Stimulated activated CD8-positive, alpha-beta memory T cell treated with anti-CD3 and anti-CD28 coated beads, Interleukin-4, amount 100 ng/mL, for 48 hours (primary cell): ENCODE measurements at regions not wholly inside any gene's neighbourhood (a gene's known extent, or its start where the extent isn't known, plus 50 kb on each side); places are given as distances from the start of the nearest gene placed in this dataset.

ENCODE experiments used
- DNase-seq: peaks from one replicate; pipeline ENCODE4 v3.0.0-alpha.2; 2020

DNA sequence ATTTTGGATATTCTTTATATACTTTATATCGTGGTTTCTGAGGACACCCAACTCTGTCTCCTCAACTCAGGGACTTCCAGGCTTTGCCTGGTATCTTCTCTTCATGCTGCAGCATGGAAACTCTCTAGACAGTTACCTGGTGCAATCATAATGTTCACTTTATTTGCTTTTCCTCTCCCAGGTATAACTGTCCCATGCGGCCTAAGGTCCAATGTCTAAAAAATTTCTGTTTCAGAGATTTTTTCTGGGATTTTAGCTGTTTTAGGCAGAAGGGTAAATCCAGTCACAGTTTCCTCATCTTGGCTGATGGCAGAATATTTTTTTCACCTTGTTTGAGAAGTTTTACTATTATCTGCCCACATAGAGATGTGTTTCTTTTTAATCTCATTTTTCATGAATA, 139.9 kb upstream of the KCNMB2 start:
- DNase-seq = no peak

DNA sequence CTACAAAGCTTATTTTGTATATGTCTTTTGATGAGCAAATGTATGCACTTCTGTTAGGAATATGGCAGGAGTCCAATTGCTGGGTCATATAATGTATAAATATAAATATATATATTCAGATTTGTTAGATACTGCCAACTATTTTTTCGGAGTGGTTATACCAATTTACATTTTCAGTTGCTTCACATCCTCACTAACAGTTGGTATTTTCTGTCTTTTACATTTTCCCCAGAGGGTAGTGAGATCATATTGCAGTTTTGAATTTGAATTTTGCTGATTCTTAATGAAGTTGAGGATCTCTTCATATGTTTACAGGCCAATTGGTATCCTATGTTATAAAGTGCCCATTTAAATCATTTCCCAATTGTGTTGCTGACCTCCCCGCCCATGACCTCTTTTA, 139.0 kb upstream of the KCNMB2 start:
- no peak for DNase-seq

DNA sequence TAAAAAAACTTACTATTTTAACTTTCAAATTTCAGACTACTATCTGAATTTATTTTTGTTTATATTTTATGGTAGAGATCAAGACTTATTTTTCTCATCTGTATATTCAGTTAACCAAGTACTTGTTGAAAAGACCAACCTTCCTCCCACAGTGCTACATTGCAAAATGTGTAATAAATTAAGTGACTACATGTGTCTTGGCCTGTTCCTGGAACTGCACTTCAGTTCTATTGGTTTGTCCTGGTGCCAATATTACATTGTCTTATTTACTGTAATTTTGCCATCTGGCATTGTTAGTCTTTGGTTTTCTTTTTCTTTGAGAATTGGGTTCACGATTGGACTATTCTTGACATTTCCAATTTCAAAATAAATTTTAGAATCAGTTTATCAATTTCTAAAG, 138.4 kb upstream of the KCNMB2 start:
- no peak for DNase-seq

DNA sequence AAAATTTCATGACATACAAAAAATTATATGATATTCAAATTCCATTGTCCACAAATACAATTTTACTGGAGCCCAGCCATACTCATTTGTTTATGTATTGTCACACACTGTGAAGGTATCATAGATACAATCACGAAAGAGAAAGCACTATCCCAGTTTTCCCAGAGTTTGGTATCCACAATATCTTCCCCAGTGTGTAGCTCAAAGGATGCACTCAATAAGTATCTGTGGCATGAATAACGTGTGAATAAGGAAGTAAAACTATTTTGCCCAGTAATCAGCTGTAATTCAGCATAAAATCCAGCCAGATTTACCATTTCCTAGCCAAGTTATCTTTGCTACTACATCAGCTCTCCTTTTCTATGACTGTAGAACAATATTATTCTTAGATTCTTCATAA, 131.3 kb upstream of the KCNMB2 start:
- no peak for DNase-seq

DNA sequence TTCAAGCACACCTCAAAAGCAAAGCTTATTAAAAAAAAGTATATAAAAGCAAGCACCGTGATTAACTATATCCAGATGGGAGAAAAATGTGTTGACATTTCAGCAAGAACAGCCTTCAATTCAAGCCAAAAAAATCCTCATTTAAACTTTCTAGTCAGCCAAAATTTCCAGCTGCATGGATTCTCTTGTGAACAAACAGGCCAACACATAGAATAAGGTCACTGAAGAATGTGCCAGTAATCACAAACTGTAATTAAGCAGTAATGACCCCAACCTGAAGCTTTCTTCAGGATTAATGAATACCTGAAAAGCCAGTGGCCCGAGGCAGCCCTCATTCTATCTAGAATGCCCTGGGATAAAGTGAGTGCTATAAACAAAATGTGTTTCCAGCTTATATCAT, 130.7 kb upstream of the KCNMB2 start:
- no peak for DNase-seq

DNA sequence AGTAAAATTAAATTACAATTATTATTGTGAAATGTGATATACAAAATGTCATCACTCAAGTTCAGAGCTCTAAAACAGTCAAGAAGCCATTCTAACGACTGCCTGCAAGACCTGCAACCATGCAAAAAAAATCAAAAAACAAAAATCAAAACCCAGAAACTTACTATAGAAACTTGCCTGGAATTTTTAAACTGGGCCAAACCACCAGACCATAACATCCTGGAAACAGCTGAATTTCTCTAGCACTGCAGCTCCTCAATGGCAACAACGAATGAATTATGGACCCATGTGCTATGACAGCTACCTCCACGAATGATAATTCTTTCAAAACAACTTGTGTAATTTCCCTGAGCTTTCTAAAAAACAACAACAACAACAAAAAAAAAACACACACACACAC, 130.0 kb upstream of the KCNMB2 start:
- DNase-seq = no peak

DNA sequence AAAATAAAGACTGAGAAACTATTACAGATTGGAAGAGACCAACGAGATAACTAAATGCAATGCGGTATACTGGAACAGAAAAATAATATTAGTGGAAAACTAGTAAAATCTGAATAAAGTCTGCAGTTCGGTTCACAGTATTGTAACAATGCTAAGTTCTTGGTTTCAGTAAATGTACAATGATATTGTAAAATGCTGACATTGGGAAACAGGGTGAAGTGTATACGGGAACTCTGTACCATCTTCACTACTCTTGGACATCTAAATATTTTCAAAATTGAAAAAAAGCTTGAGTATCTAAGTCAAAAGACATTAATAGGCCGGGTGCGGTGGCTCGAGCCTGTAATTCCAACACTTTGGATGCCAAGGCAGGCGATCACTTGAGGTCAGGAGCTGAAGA, 120.9 kb upstream of the KCNMB2 start:
- no peak for DNase-seq

DNA sequence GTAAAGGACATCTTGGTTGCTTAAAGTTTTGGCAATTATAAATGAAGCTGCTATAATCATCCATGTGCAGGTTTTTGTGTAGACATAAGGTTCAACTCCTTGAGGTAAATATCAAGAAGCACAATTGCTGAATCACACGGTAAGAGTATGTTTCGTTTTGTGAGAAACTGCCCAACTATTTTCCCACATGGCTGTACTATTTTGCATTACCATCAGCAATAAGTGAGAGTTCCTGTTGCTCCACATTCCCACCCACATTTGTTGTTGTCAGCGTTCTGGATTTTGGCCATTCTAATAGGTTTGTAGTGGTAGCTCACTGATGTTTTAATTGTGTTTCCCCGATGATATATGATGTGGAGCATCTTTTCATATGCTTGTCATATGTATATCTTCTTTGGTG, 118.5 kb upstream of the KCNMB2 start:
- no peak for DNase-seq

DNA sequence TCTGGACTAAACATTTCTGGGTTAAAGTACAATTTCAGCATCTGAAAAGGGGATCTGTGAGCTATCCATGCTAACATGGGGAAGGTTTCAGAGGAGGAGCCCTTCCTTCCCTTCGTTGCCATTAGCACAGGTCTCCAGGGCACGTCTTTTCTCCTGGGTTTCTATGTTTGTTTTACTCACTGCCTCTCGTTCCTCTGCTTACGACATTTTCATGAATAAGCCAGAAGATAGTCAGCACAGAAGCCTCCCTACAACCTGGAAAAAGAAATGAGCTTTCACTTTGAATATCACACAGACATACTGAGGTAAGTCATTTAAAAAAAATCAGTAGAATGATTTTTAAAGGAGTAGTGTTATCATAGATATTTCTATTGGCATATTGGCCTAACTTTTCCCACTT, 117.2 kb upstream of the KCNMB2 start:
- no peak for DNase-seq

DNA sequence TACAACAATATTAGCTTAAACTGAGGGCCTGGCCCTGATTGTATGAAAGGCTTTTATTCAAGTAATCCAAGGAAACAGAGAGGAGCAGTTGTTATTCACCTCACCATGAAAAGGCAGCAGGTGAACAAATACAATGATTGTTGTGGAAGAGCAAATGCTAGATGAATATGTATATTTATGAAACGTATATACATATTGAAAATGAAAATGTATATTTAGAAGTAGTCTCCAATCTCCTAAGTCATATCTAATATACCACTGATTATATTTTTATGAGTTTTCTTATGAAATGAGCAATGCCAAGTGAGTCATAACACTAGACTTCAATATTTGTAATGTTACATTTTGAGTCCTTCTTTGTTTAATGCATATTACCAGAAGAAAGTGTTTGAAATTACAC, 116.2 kb upstream of the KCNMB2 start:
- no peak for DNase-seq

DNA sequence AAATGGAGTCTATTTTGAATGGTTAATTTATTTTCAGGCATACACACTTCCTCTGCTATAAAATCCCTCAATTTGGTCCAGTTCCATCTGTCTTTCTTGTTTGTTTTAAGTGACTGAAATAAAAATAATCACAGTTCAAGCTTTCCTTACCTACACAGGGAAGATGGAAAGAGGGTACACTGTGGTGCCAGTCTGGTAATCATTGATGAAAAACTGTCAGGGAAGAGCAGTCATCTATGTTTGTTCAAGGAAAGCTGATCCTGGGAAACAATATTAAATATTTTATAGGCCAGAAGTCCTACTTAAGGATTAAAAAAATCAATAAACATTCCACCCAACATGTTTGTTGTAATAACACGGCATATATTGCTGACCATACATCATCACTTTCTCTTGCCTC, 115.2 kb upstream of the KCNMB2 start:
- DNase-seq = no peak

DNA sequence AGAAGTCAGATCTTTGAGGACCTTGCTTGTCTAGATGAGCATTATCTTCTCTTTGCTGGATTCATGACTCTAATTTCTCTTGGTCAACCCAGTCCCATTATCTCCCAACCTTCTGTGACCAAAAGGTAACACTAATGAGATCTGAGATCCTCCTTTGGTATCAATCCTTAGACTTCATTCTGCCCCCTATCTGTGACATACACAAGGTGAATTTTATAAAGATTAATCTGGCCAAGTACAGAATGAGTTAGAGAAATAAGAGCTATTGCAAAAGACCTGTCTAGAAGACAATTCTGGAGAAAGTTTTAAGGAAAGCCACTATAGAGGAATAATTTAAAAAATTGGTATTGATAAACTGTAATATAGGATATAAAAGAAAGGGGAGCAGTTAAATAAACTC, 113.8 kb upstream of the KCNMB2 start:
- no peak for DNase-seq

DNA sequence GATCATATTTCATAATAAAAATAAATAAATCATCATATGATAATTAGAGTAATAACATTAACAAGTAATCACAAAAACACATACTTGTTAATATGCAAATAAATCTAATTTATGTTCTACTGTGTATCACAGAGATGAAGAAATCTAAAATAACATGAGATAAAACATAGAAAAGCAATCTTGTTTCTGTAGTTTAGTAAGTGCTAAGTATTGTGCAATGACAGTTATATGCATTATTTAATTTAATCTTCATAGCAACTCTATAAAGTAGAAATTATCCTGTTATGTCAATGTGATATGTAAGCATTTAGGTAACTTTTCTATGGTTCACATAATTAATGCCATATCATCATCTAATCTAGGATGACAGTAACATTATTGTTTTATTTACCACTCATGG, 108.2 kb upstream of the KCNMB2 start:
- no peak for DNase-seq

DNA sequence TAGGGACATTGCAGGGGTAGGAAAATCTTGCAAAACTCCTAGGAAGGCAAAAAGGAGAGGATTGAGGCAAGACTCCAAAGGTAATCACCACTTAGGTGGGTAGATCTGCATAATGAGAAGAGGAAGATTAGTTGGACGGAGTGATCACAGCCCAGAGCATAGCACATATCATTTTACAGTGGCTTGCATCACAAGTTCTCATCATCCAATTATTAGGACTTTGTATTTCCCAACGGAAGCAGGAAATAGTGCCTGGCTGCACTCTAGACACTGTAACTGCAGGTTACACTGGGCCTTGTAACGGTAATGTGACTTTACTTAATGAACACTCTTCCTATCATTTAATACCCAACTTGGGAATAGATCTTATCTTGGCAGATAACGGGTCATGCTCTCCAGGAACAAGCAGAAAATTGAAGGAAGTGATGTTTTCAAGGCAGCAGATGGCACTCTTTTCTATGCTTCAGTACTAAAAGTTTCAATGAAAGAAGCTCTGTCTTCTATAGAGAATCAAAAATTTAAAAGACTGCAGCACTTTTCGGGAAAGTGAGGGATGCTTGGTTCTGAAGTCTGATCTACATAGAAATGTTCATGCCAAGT, 101.9 kb upstream of the KCNMB2 start:
- no peak for DNase-seq

DNA sequence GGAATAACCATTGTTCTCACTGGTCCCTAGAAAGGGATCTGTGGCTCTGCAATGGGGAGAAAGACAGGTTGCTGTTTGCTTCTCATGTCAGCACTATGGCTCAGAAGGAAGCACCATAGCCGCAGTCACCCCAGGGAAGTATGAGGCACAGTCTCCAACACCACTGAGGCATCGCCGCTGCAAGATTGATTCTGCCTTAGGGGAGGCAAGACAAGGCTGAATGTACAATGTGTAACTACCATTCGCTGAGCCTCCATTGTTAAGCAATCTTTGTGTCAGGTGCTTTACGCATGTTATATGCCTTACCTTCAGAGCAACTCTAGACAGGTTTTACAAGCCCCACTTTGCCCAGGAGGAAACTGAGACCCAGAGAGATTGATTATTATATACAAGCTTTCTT, 100.7 kb upstream of the KCNMB2 start:
- no peak for DNase-seq

DNA sequence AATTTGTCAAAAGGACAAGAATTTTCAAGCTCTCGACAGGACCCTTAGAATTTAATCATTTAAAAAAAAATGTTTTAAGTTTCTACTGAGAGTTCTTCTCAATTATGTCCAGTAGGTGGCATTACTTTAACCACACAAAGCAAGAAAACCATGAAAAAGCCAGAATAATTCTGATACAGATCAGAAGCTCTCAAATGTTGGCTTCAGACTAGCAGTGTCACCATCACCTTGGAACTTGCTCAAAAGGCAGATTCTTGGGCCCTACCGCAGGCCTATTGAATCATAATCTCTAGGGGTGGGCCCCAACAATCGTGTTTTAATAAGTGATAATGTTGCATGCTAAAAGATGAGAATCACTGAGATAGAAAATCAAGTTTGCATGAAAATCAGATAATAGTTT, 99.5 kb upstream of the KCNMB2 start:
- DNase-seq = no peak

DNA sequence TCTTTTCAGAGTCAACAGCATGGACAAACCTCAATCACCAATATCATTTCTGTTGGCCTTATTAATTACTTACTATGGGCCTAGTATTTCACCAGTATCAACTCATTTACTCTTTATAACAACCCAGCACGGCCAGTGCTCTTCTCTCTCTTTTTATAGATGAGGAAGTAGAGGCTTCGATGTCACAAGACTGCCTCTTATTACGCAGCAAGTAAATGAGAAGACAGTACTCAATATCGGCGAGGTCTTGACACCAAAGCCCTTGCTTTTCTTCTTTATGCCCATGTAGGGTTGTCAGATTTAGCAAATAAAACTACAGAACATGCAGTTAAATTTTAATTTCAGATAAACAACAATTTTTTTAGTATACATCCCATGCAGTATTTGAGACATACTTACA, 99.0 kb upstream of the KCNMB2 start:
- DNase-seq = no peak

DNA sequence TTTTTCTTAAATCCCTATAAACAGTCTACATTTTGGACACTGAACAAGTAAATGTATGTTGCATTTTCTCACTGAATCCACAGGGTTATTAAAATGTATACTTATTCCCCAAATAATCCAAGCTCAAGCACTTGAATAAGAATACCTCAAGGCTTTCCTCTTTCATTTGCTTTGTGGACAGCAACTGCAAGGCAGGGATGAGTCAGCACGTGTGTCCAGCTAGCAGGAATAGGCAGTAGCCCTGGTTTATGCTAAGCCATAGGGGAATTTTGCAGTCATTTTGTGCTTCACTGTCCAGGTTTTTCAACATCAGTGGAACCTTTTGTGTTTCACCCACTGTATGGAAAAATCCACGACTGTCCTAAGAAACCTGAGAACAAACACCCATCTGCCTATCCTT, 96.7 kb upstream of the KCNMB2 start:
- no peak for DNase-seq

DNA sequence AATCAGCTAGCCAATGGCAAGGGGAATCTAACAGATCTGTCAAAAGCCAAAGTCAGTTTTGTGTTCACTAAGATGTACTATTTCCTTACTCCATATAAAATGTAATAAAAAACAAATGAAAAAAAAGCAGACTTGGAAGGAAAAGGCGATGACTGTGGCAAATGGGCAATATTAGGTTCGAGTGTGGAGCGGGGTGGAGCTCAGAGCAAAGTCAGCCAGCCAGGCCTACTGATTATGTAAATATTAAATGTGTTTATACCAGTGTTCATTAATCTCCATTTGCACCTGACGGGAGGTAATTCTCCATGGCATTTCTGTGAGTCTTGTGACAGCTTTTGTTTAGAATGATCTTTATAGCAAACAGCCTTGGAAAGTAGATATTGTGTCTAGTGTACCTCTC, 96.2 kb upstream of the KCNMB2 start:
- no peak for DNase-seq

DNA sequence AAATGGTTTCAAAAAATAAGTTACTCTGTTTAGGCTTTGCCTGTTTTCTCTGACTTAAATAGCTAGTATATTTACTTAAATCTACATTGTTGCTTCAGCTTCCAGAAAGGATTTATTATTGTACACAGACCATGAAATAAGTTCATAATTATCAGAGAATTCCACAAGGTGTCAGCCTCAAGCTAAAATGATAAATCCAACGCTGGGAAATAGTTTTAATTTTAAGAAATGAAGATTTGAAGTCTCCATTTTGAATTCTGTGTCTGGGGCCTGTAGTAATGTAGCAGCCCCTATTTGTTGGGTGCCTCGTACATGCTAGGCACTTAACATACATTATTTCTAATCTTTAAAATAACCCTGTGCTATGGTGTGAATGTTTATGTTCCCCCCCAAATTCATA, 92.6 kb upstream of the KCNMB2 start:
- DNase-seq = no peak

DNA sequence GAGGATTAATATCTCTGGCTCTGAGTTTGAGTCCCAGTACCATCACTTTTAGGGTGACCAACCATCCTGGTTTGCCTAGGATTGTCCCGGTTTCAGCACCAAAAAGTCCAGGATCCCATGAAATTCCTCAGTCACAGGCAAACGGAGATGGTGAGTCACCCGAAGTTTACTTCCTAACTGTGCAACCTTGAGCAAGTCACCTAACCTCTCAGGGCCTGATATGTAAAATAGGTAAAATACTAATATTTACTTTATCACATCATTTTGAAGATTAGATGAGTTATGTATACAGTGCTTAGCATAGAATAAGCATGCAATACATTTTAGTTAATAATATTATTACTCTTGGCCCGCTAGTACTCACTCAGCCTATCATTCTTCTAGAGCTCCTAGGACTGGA, 91.1 kb upstream of the KCNMB2 start:
- DNase-seq = no peak

DNA sequence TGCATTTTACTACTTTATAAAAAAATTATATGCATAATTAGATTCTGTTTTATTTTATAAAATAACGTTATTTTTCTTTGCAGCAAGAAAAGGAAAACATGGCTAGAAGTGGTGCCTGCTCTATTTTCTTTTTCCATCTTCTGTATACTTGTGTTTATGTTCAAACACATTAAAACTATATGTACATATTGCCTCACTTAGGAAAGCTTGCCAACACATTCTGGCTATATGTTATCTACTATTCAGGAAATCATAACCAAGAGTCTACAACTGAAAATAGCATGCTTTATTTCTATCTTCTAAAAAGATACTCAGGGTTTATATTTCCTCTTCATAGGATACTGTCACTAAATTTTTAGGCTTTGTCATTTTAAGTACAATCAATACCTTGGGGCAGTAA, 90.2 kb upstream of the KCNMB2 start:
- DNase-seq = no peak

DNA sequence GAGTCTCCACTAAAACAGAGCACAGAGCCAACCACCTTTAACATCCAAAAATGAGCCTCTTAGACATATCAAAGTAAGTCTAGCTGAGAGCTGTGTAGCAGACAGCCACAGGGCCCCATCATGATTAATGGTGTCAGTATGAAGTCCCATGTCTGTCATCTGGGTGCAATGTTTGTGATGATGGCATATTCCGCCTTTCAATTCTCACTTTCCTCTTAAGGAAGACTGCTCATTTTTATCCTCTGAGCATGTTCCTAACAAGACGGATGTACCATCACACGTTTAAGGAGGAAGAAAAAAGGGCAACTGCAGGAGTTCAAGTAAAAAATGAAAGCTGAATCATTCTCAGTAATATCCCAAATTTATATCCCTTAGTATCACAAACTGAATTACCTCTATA, 85.8 kb upstream of the KCNMB2 start:
- no peak for DNase-seq

DNA sequence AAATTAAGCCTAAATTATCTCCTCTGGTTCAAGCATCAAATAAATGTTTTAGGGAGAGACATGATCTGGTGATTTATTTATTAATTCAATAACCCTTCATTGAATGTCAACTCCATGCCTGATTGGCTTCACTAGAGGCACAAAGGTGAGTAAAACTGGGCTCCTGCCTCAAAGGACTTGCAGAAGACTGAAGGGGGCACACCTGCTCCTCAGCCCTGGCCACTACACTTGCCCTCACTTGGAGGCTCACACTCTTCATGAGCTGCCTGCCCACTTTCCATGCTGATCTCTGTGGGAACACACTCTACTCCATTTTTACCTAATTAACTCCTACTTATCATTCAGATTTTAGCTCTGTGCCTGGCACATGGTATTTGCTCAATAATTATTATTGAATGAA, 84.4 kb upstream of the KCNMB2 start:
- no peak for DNase-seq

DNA sequence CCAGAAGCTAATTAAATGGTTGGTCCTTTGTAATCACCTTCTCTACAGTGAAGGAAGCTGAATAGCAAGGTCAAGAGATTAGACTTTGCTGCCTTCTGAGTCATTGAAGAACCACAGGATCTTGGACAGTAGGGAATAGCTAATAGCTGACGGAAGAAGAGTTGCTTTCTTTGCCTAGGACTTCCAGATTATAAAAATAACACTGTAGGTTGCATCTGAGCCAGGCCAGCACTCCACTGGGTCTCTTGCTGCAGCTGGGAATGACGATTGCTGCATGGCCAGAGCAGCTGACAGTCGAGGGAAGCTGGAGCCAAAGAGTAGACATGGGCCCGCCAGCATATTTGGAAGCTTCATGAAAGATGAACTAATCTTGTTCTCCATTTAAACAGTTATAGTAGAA, 81.5 kb upstream of the KCNMB2 start:
- DNase-seq = no peak

DNA sequence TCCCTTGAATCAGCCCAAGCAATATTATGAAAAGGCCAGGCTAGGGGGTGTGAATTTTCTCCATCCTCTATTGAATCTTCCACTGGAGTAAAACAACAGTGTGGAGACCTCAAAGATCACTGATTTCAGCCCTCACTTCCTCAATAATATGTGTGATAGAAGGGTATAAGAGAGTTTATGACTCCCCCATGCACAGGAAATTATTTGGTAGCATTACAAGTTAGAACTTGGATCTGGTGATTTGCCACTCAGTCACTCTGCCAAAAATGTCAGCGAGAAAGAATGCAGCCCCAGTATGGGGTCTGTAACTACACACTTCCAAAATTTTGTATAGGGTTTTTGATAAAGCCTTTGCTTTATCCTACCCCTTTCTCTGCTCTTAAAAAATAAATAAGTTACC, 81.0 kb upstream of the KCNMB2 start:
- DNase-seq = no peak
